ENCODE measurements at regions not wholly inside any gene's neighbourhood (a gene's known extent, or its start where the extent isn't known, plus 50 kb on each side); places are given as distances from the start of the nearest gene placed in this dataset.
"Not testable (repeated sequence)": the region's sequence is repeated elsewhere in the genome, so short reads cannot be mapped to it uniquely, and the experiment has no call there.

DNA sequence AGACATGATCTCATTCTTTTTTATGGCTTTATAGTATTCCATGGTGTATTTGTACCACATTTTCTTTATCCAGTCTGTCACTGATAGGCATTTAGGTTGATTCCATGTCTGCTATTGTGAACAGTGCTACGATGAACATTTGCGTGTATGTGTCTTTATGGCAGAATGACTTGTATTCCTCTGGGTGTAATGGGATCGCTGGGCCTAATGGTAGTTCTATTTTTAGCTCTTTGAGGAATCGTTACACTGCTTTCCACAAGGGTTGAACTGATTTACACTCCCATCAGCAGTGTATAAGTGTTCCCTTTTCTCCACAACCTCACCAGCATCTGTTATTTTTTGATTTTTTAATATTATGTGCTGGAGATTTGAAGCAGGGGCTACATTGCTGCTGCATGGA is 102.8 kb upstream of the PMEPA1 start:
- H3K4me3 Mint-ChIP-seq; H3K36me3 Mint-ChIP-seq; DNase-seq; H3K4me3 ChIP-seq (ENCODE audit: control insufficient read depth in 1 of 2, extremely low read depth in 1 of 2, low read length in 1 of 2); H3K9me3 ChIP-seq; H3K27me3 Mint-ChIP-seq; H3K9me3 Mint-ChIP-seq; H3K36me3 ChIP-seq (ENCODE audit: control insufficient read depth in 2 of 2, extremely low read depth in 1 of 2, insufficient read depth in 1 of 2, low read length in 1 of 2); POLR2A ChIA-PET; H3K4me1 Mint-ChIP-seq; H3K27ac ChIP-seq (ENCODE audit: low read length); H3K4me1 ChIP-seq (ENCODE audit: control insufficient read depth in 1 of 2, extremely low read depth in 1 of 2, insufficient read depth in 2 of 2, low read length in 2 of 2); ATAC-seq (replicated peaks in 1 of 4); H3K27ac Mint-ChIP-seq: not testable (repeated sequence)
- H3K27me3 ChIP-seq (replicated peaks in 1 of 2; ENCODE audit: control insufficient read depth in 2 of 2, extremely low read depth in 1 of 2, insufficient read depth in 2 of 2, low read length in 1 of 2) = peaks cover 0 to 26% of the 10 kb centered on the region in 2 experiments
- CTCF ChIA-PET = interaction anchor here in 1 of 2 donors (0.7 kb wide), 1 partner anchor 152 kb away, joined by 3 read pairs; no protein-coding TSS in a partner anchor
- WGBS (ENCODE audit: insufficient coverage) = no CpG with 5 or more reads among the region's 4 CpGs

DNA sequence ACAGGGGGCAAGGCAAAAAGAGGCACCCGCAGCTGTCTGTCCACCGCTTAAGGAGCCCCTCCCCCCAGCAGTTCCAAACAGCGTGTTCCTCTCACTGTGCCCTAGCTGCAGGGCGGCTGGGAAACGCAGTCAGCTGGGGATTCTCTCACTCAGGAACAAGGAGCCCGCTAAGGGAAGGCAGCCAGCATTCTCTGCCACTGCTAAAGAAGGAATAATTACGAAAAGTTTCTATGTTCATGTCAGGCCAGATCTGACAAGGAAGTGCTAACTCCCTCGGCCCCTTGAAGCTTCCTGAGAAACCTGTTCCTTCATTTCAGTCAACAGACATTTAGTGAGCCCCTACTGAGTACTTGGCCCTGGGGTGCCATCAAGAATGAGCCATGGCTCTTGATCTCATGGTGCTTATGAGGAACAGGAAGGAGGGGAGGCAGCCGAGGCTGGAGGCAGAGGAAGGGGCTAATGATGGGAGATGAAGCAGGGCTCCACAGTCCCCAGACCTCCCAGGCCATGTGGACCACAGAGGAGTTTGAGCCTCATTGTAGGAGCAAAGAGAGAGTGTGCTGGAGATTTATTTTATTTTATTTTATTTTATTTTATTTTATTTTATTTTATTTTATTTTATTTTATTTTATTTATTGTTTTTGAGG is 101.7 kb upstream of the PMEPA1 start:
- POLR2A ChIA-PET = no interaction called here
- Mint-ChIP-seq H3K4me1 (no peaks in the 10 kb centered on the region), H3K36me3 (no peaks in the 10 kb centered on the region), H3K27me3 (peaks cover 8 to 16% of the 10 kb centered on the region in 2 donors), H3K9me3 (no peaks in the 10 kb centered on the region), H3K4me3 (no peak overlapping the region), H3K27ac (no peak overlapping the region)
- DNase-seq (no peak), ATAC-seq (replicated peaks in 1 of 4) (no peak)
- WGBS (ENCODE audit: insufficient coverage) = 54% methylated on average over 7 of the region's 9 CpGs
- Histone ChIP-seq H3K27me3 (replicated peaks in 1 of 2; ENCODE audit: control insufficient read depth in 2 of 2, extremely low read depth in 1 of 2, insufficient read depth in 2 of 2, low read length in 1 of 2) (peaks cover 0 to 31% of the 10 kb centered on the region in 2 experiments), H3K4me3 (ENCODE audit: control insufficient read depth in 1 of 2, extremely low read depth in 1 of 2, low read length in 1 of 2) (no peak overlapping the region), H3K36me3 (ENCODE audit: control insufficient read depth in 2 of 2, extremely low read depth in 1 of 2, insufficient read depth in 1 of 2, low read length in 1 of 2) (no peaks in the 10 kb centered on the region), H3K9me3 (no peaks in the 10 kb centered on the region), H3K4me1 (ENCODE audit: control insufficient read depth in 1 of 2, extremely low read depth in 1 of 2, insufficient read depth in 2 of 2, low read length in 2 of 2) (no peaks in the 10 kb centered on the region), H3K27ac (ENCODE audit: low read length) (no peak overlapping the region)
- CTCF ChIA-PET = no interaction called here

DNA sequence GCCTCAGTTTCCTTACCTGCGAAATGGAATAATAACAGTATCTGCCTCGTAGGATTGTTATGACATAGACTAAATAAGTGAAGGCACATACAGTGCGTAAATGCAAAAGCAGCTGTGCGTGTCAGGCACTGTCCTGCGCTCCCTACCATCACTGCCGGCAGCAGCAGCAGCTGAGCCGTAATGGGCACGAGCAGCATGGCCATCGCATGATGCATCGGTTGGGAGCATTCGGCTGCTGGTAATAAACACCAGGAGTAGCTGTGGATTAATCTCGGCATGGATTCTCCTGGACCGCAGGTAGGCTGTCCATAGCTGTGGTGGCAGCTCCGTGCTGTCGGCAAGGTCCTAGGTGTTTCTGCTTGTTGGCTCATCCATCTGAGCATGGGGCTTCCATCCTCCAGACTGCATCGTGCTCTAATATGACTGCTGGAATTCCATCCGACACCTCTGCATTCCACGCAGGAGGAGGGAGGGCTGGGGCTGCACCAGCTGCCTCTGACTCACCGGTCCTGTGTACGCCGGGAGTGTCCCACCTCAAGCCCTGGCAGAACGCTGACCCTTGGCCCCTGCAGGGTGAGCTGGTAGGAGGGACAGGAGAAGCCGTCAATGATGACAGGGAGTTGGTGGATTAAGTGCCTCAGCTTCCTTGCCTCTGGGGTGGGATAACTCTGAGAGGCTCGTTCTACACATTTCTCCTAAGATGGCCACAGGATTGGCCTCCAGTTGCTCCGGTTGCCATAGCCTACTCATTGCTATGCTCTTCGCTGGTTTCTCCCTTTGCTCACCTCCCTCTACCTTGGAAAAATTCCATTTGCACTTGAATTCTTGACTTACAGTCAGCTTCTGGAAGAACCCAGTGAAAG is 100.9 kb upstream of the PMEPA1 start:
- POLR2A ChIA-PET = no interaction called here
- H3K27me3 Mint-ChIP-seq = peaks cover 11 to 17% of the 10 kb centered on the region in 2 donors
- 92% methylated on average over 25 of the region's 26 CpGs for WGBS (ENCODE audit: insufficient coverage)

GRCh38 chr20:57809661-57810172 is 99.9 kb upstream of the PMEPA1 start:
- no peak overlapping the region for H3K4me3 Mint-ChIP-seq
- Histone ChIP-seq H3K27ac (ENCODE audit: low read length) (no peak overlapping the region), H3K4me3 (ENCODE audit: control insufficient read depth in 1 of 2, extremely low read depth in 1 of 2, low read length in 1 of 2) (no peak overlapping the region), H3K36me3 (ENCODE audit: control insufficient read depth in 2 of 2, extremely low read depth in 1 of 2, insufficient read depth in 1 of 2, low read length in 1 of 2) (no peaks in the 10 kb centered on the region), H3K27me3 (replicated peaks in 1 of 2; ENCODE audit: control insufficient read depth in 2 of 2, extremely low read depth in 1 of 2, insufficient read depth in 2 of 2, low read length in 1 of 2) (peaks cover 0 to 33% of the 10 kb centered on the region in 2 experiments), H3K4me1 (ENCODE audit: control insufficient read depth in 1 of 2, extremely low read depth in 1 of 2, insufficient read depth in 2 of 2, low read length in 2 of 2) (no peaks in the 10 kb centered on the region), H3K9me3 (no peaks in the 10 kb centered on the region)
- 83% methylated on average over 13 of the region's 14 CpGs for WGBS (ENCODE audit: insufficient coverage)
- ChIA-PET CTCF (no interaction called here), POLR2A (no interaction called here)
- DNase-seq (no peak), ATAC-seq (replicated peaks in 1 of 4) (no peak)
- H3K27ac Mint-ChIP-seq = no peak overlapping the region
- H3K4me1 Mint-ChIP-seq = no peaks in the 10 kb centered on the region
- H3K9me3 Mint-ChIP-seq = no peaks in the 10 kb centered on the region
- peaks cover 11 to 17% of the 10 kb centered on the region in 2 donors for H3K27me3 Mint-ChIP-seq
- no peaks in the 10 kb centered on the region for H3K36me3 Mint-ChIP-seq

More for the DNA sequence above, 100.9 kb upstream of the PMEPA1 start:
- no peaks in the 10 kb centered on the region for H3K4me1 Mint-ChIP-seq
- no peak overlapping the region for H3K4me3 Mint-ChIP-seq
- H3K36me3 ChIP-seq (ENCODE audit: control insufficient read depth in 2 of 2, extremely low read depth in 1 of 2, insufficient read depth in 1 of 2, low read length in 1 of 2) = no peaks in the 10 kb centered on the region
- H3K9me3 Mint-ChIP-seq = no peaks in the 10 kb centered on the region
- CTCF ChIA-PET = no interaction called here
- H3K4me3 ChIP-seq (ENCODE audit: control insufficient read depth in 1 of 2, extremely low read depth in 1 of 2, low read length in 1 of 2) = no peak overlapping the region
- H3K36me3 Mint-ChIP-seq = no peaks in the 10 kb centered on the region
- H3K27me3 ChIP-seq (replicated peaks in 1 of 2; ENCODE audit: control insufficient read depth in 2 of 2, extremely low read depth in 1 of 2, insufficient read depth in 2 of 2, low read length in 1 of 2) = peaks cover 0 to 36% of the 10 kb centered on the region in 2 experiments
- ATAC-seq (replicated peaks in 1 of 4) (no peak), DNase-seq (no peak)
- no peak overlapping the region for H3K27ac ChIP-seq (ENCODE audit: low read length)
- H3K9me3 ChIP-seq = no peaks in the 10 kb centered on the region
- no peak overlapping the region for H3K27ac Mint-ChIP-seq
- no peaks in the 10 kb centered on the region for H3K4me1 ChIP-seq (ENCODE audit: control insufficient read depth in 1 of 2, extremely low read depth in 1 of 2, insufficient read depth in 2 of 2, low read length in 2 of 2)

GRCh38 chr20:57809149-57809548 is 99.3 kb upstream of the PMEPA1 start:
- Mint-ChIP-seq H3K4me3 (no peak overlapping the region), H3K9me3 (no peaks in the 10 kb centered on the region), H3K27ac (no peak overlapping the region), H3K27me3 (peaks cover 9 to 17% of the 10 kb centered on the region in 2 donors), H3K4me1 (no peaks in the 10 kb centered on the region), H3K36me3 (no peaks in the 10 kb centered on the region)
- Histone ChIP-seq H3K27ac (ENCODE audit: low read length) (no peak overlapping the region), H3K4me1 (ENCODE audit: control insufficient read depth in 1 of 2, extremely low read depth in 1 of 2, insufficient read depth in 2 of 2, low read length in 2 of 2) (no peaks in the 10 kb centered on the region), H3K9me3 (no peaks in the 10 kb centered on the region), H3K4me3 (ENCODE audit: control insufficient read depth in 1 of 2, extremely low read depth in 1 of 2, low read length in 1 of 2) (no peak overlapping the region), H3K27me3 (replicated peaks in 1 of 2; ENCODE audit: control insufficient read depth in 2 of 2, extremely low read depth in 1 of 2, insufficient read depth in 2 of 2, low read length in 1 of 2) (peaks cover 0 to 29% of the 10 kb centered on the region in 2 experiments), H3K36me3 (ENCODE audit: control insufficient read depth in 2 of 2, extremely low read depth in 1 of 2, insufficient read depth in 1 of 2, low read length in 1 of 2) (no peaks in the 10 kb centered on the region)
- 100% methylated on average over 4 of the region's 5 CpGs for WGBS (ENCODE audit: insufficient coverage)
- ChIA-PET POLR2A (no interaction called here), CTCF (no interaction called here)
- DNase-seq (no peak), ATAC-seq (replicated peaks in 1 of 4) (no peak)

GRCh38 chr20:57808264-57809070 is 98.7 kb upstream of the PMEPA1 start:
- Mint-ChIP-seq H3K4me3 (no peak overlapping the region), H3K27me3 (peaks cover 9 to 17% of the 10 kb centered on the region in 2 donors), H3K9me3 (no peaks in the 10 kb centered on the region), H3K36me3 (no peaks in the 10 kb centered on the region), H3K27ac (no peak overlapping the region), H3K4me1 (no peaks in the 10 kb centered on the region)
- ChIA-PET CTCF (no interaction called here), POLR2A (no interaction called here)
- Histone ChIP-seq H3K27ac (ENCODE audit: low read length) (no peak overlapping the region), H3K9me3 (no peaks in the 10 kb centered on the region), H3K4me1 (ENCODE audit: control insufficient read depth in 1 of 2, extremely low read depth in 1 of 2, insufficient read depth in 2 of 2, low read length in 2 of 2) (no peaks in the 10 kb centered on the region), H3K36me3 (ENCODE audit: control insufficient read depth in 2 of 2, extremely low read depth in 1 of 2, insufficient read depth in 1 of 2, low read length in 1 of 2) (no peaks in the 10 kb centered on the region), H3K27me3 (replicated peaks in 1 of 2; ENCODE audit: control insufficient read depth in 2 of 2, extremely low read depth in 1 of 2, insufficient read depth in 2 of 2, low read length in 1 of 2) (peaks cover 0 to 23% of the 10 kb centered on the region in 2 experiments), H3K4me3 (ENCODE audit: control insufficient read depth in 1 of 2, extremely low read depth in 1 of 2, low read length in 1 of 2) (no peak overlapping the region)
- ATAC-seq (replicated peaks in 1 of 4) (no peak), DNase-seq (no peak)
- 100% methylated on average over 2 of the region's 9 CpGs for WGBS (ENCODE audit: insufficient coverage)

Measured in T-cell (primary cell).